Activated naive CD4-positive, alpha-beta T cell treated with anti-CD3 and anti-CD28 coated beads, Interleukin-2, amount 50 U/mL, for 24 hours (primary cell): ENCODE measurements at regions not wholly inside any gene's neighbourhood (a gene's known extent, or its start where the extent isn't known, plus 50 kb on each side); places are given as distances from the start of the nearest gene placed in this dataset.

ENCODE experiments used
- H3K27ac Mint-ChIP-seq: one replicate; pipeline ENCODE4 v1.8.0; 2021; ENCODE audit warnings: mild to moderate bottlenecking, mixed read lengths
- H3K27me3 Mint-ChIP-seq: one replicate; pipeline ENCODE4 v1.8.0; 2021; ENCODE audit warnings: mixed read lengths
- H3K36me3 Mint-ChIP-seq: one replicate; pipeline ENCODE4 v1.8.0; 2021; ENCODE audit warnings: mixed read lengths
- H3K4me1 Mint-ChIP-seq: one replicate; pipeline ENCODE4 v1.8.0; 2021; ENCODE audit warnings: mixed read lengths
- H3K4me3 Mint-ChIP-seq: one replicate; pipeline ENCODE4 v1.8.0; 2021; ENCODE audit warnings: mild to moderate bottlenecking, mixed read lengths
- H3K9me3 Mint-ChIP-seq: one replicate; pipeline ENCODE4 v1.8.0; 2021; ENCODE audit warnings: mixed read lengths

- Mint-ChIP-seq H3K27ac (no peak overlapping the region), H3K9me3 (no peaks in the 10 kb centered on the region), H3K36me3 (no peaks in the 10 kb centered on the region), H3K4me3 (no peak overlapping the region), H3K27me3 (peaks cover 10% of the 10 kb centered on the region), H3K4me1 (no peaks in the 10 kb centered on the region)
These were observed 562.8 kb upstream of the ZFHX3 start for GRCh38 chr16:73610605-73611156.

GRCh38 chr16:73610160-73610559 is 562.2 kb upstream of the ZFHX3 start:
- no peak overlapping the region for H3K4me3 Mint-ChIP-seq
- H3K9me3 Mint-ChIP-seq, result no peaks in the 10 kb centered on the region

GRCh38 chr16:73608911-73609310 is 561.0 kb upstream of the ZFHX3 start:
- no peaks in the 10 kb centered on the region for H3K4me1 Mint-ChIP-seq
- H3K27me3 Mint-ChIP-seq, result peaks cover 11% of the 10 kb centered on the region
- no peaks in the 10 kb centered on the region for H3K9me3 Mint-ChIP-seq

More at GRCh38 chr16:73610160-73610559, 562.2 kb upstream of the ZFHX3 start:
- Mint-ChIP-seq H3K27me3 (peaks cover 11% of the 10 kb centered on the region), H3K36me3 (no peaks in the 10 kb centered on the region), H3K4me1 (no peaks in the 10 kb centered on the region), H3K27ac (no peak overlapping the region)

GRCh38 chr16:73605309-73605708 is 557.4 kb upstream of the ZFHX3 start:
- Mint-ChIP-seq H3K4me3 (no peak overlapping the region), H3K4me1 (no peaks in the 10 kb centered on the region), H3K9me3 (no peaks in the 10 kb centered on the region), H3K36me3 (no peaks in the 10 kb centered on the region), H3K27ac (no peak overlapping the region), H3K27me3 (peaks cover 5% of the 10 kb centered on the region)

More at GRCh38 chr16:73608911-73609310, 561.0 kb upstream of the ZFHX3 start:
- Mint-ChIP-seq H3K27ac (no peak overlapping the region), H3K4me3 (no peak overlapping the region), H3K36me3 (no peaks in the 10 kb centered on the region)

- Mint-ChIP-seq H3K27ac (no peak overlapping the region), H3K9me3 (no peaks in the 10 kb centered on the region), H3K4me3 (no peak overlapping the region), H3K27me3 (peaks cover 2% of the 10 kb centered on the region), H3K4me1 (no peaks in the 10 kb centered on the region), H3K36me3 (no peaks in the 10 kb centered on the region)
These were observed 554.0 kb upstream of the ZFHX3 start for GRCh38 chr16:73601911-73602310.

- H3K27ac Mint-ChIP-seq, result no peak overlapping the region
These were observed 551.9 kb upstream of the ZFHX3 start for GRCh38 chr16:73599870-73600269.

GRCh38 chr16:73599351-73599750 is 551.4 kb upstream of the ZFHX3 start:
- no peak overlapping the region for H3K27ac Mint-ChIP-seq
- no peaks in the 10 kb centered on the region for H3K9me3 Mint-ChIP-seq
- H3K27me3 Mint-ChIP-seq, result no peaks in the 10 kb centered on the region
- H3K4me3 Mint-ChIP-seq, result no peak overlapping the region
- no peaks in the 10 kb centered on the region for H3K4me1 Mint-ChIP-seq
- no peaks in the 10 kb centered on the region for H3K36me3 Mint-ChIP-seq

More at GRCh38 chr16:73599870-73600269, 551.9 kb upstream of the ZFHX3 start:
- H3K4me3 Mint-ChIP-seq, result no peak overlapping the region
- no peaks in the 10 kb centered on the region for H3K36me3 Mint-ChIP-seq
- no peaks in the 10 kb centered on the region for H3K9me3 Mint-ChIP-seq
- H3K27me3 Mint-ChIP-seq, result no peaks in the 10 kb centered on the region
- H3K4me1 Mint-ChIP-seq, result no peaks in the 10 kb centered on the region

- H3K27ac Mint-ChIP-seq, result no peak overlapping the region
- no peaks in the 10 kb centered on the region for H3K4me1 Mint-ChIP-seq
- H3K4me3 Mint-ChIP-seq, result no peak overlapping the region
- H3K36me3 Mint-ChIP-seq, result no peaks in the 10 kb centered on the region
- peaks cover 9% of the 10 kb centered on the region for H3K9me3 Mint-ChIP-seq
- H3K27me3 Mint-ChIP-seq, result peaks cover 3% of the 10 kb centered on the region
These were observed 536.2 kb upstream of the ZFHX3 start for GRCh38 chr16:73584157-73584556.

GRCh38 chr16:73572135-73572828 is 524.4 kb upstream of the ZFHX3 start:
- Mint-ChIP-seq H3K4me1 (no peaks in the 10 kb centered on the region), H3K27ac (no peak overlapping the region), H3K4me3 (no peak overlapping the region), H3K36me3 (no peaks in the 10 kb centered on the region), H3K27me3 (no peaks in the 10 kb centered on the region), H3K9me3 (peaks cover 6% of the 10 kb centered on the region)

GRCh38 chr16:73569266-73569980 is 521.5 kb upstream of the ZFHX3 start:
- Mint-ChIP-seq H3K27ac (no peak overlapping the region), H3K4me1 (no peaks in the 10 kb centered on the region), H3K4me3 (no peak overlapping the region), H3K27me3 (no peaks in the 10 kb centered on the region), H3K9me3 (peaks cover 6% of the 10 kb centered on the region), H3K36me3 (no peaks in the 10 kb centered on the region)

- Mint-ChIP-seq H3K4me3 (no peak overlapping the region), H3K4me1 (no peaks in the 10 kb centered on the region), H3K36me3 (no peaks in the 10 kb centered on the region), H3K27ac (no peak overlapping the region), H3K27me3 (no peaks in the 10 kb centered on the region), H3K9me3 (peaks cover 6% of the 10 kb centered on the region)
These were observed 520.8 kb upstream of the ZFHX3 start for GRCh38 chr16:73568769-73569168.

- Mint-ChIP-seq H3K27ac (no peak overlapping the region), H3K36me3 (no peaks in the 10 kb centered on the region), H3K9me3 (peaks cover 6% of the 10 kb centered on the region), H3K27me3 (no peaks in the 10 kb centered on the region), H3K4me1 (no peaks in the 10 kb centered on the region), H3K4me3 (no peak overlapping the region)
These were observed 518.0 kb upstream of the ZFHX3 start for GRCh38 chr16:73565925-73566324.

- Mint-ChIP-seq H3K9me3 (peaks cover 5% of the 10 kb centered on the region), H3K27me3 (no peaks in the 10 kb centered on the region), H3K4me3 (no peak overlapping the region), H3K27ac (no peak overlapping the region), H3K4me1 (no peaks in the 10 kb centered on the region), H3K36me3 (no peaks in the 10 kb centered on the region)
These were observed 517.3 kb upstream of the ZFHX3 start for GRCh38 chr16:73565263-73565662.

- H3K36me3 Mint-ChIP-seq, result no peaks in the 10 kb centered on the region
- no peaks in the 10 kb centered on the region for H3K4me1 Mint-ChIP-seq
- no peak overlapping the region for H3K4me3 Mint-ChIP-seq
- H3K27ac Mint-ChIP-seq, result no peak overlapping the region
- no peaks in the 10 kb centered on the region for H3K9me3 Mint-ChIP-seq
- no peaks in the 10 kb centered on the region for H3K27me3 Mint-ChIP-seq
These were observed 515.8 kb upstream of the ZFHX3 start for GRCh38 chr16:73563709-73564108.

GRCh38 chr16:73560497-73560896 is 512.6 kb upstream of the ZFHX3 start:
- Mint-ChIP-seq H3K4me1 (no peaks in the 10 kb centered on the region), H3K36me3 (no peaks in the 10 kb centered on the region), H3K4me3 (no peak overlapping the region), H3K27ac (no peak overlapping the region), H3K27me3 (no peaks in the 10 kb centered on the region), H3K9me3 (no peaks in the 10 kb centered on the region)

GRCh38 chr16:73558219-73558618 is 510.3 kb upstream of the ZFHX3 start:
- Mint-ChIP-seq H3K4me3 (no peak overlapping the region), H3K9me3 (no peaks in the 10 kb centered on the region), H3K27ac (no peak overlapping the region), H3K36me3 (no peaks in the 10 kb centered on the region), H3K4me1 (no peaks in the 10 kb centered on the region), H3K27me3 (no peaks in the 10 kb centered on the region)
